ENCODE measurements at regions not wholly inside any gene's neighbourhood (a gene's known extent, or its start where the extent isn't known, plus 50 kb on each side); places are given as distances from the start of the nearest gene placed in this dataset.
"Not testable (repeated sequence)": the region's sequence is repeated elsewhere in the genome, so short reads cannot be mapped to it uniquely, and the experiment has no call there.

GRCh38 chr7:9728014-9728657 lies 1245.5 kb upstream of the PHF14 start:
- H3K4me3 ChIP-seq (ENCODE audit: low read depth, low read length) = not testable (repeated sequence)

GRCh38 chr7:9752033-9752432 lies 1221.6 kb upstream of the PHF14 start:
- TF ChIP-seq CTCF (IDR thresholded peaks at IDR 0.05; ENCODE audit: borderline replicate concordance, insufficient read depth, low read depth, low read length) = no peak
- H3K4me3 ChIP-seq (ENCODE audit: low read depth, low read length) = no peak overlapping the region

- H3K4me3 ChIP-seq (ENCODE audit: low read depth, low read length) = no peak overlapping the region
- TF ChIP-seq CTCF (IDR thresholded peaks at IDR 0.05; ENCODE audit: borderline replicate concordance, insufficient read depth, low read depth, low read length) = no peak
These were observed 1212.4 kb upstream of the PHF14 start for GRCh38 chr7:9761224-9761623.

- H3K4me3 ChIP-seq (ENCODE audit: low read depth, low read length) = no peak overlapping the region
- TF ChIP-seq CTCF (IDR thresholded peaks at IDR 0.05; ENCODE audit: borderline replicate concordance, insufficient read depth, low read depth, low read length) = no peak
These were observed 1196.8 kb upstream of the PHF14 start for GRCh38 chr7:9776900-9777299.

- H3K4me3 ChIP-seq (ENCODE audit: low read depth, low read length) = no peak overlapping the region
- TF ChIP-seq CTCF (IDR thresholded peaks at IDR 0.05; ENCODE audit: borderline replicate concordance, insufficient read depth, low read depth, low read length) = no peak
These were observed 1195.3 kb upstream of the PHF14 start for GRCh38 chr7:9778367-9778766.

GRCh38 chr7:9781710-9782109 lies 1192.0 kb upstream of the PHF14 start:
- TF ChIP-seq CTCF (IDR thresholded peaks at IDR 0.05; ENCODE audit: borderline replicate concordance, insufficient read depth, low read depth, low read length) = no peak
- no peak overlapping the region for H3K4me3 ChIP-seq (ENCODE audit: low read depth, low read length)

- no peak overlapping the region for H3K4me3 ChIP-seq (ENCODE audit: low read depth, low read length)
- TF ChIP-seq CTCF (IDR thresholded peaks at IDR 0.05; ENCODE audit: borderline replicate concordance, insufficient read depth, low read depth, low read length) = no peak
These were observed 1191.4 kb upstream of the PHF14 start for GRCh38 chr7:9782275-9782674.

GRCh38 chr7:9785211-9785610 lies 1188.5 kb upstream of the PHF14 start:
- no peak for TF ChIP-seq CTCF (IDR thresholded peaks at IDR 0.05; ENCODE audit: borderline replicate concordance, insufficient read depth, low read depth, low read length)
- no peak overlapping the region for H3K4me3 ChIP-seq (ENCODE audit: low read depth, low read length)
